ENCODE measurements at regions not wholly inside any gene's neighbourhood (a gene's known extent, or its start where the extent isn't known, plus 50 kb on each side); places are given as distances from the start of the nearest gene placed in this dataset.

DNA sequence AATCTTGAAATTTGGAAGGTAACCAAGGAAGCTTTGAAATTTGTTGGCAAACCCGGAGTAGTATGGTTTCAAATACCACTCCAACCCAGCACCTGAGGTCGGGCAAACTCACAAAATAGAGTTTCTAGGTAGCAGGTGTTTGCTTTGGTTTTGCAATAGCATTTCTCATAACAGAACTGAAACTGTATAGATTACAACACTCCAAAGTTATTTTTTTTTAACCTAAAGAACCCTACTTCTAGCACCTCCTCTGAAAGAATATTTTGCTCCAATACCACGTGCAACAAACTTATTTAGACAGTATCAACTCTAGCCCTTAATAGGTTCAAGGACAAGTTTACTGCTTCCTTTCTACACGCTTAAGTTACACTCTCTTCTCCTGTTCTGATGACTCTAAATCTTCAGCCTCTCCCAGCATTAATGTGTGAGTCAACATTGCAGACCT, 178.5 kb upstream of the FMN2 start:
- no peaks in the 10 kb centered on the region for H3K9me2 ChIP-seq (ENCODE audit: insufficient read depth, low read length)
- no peak overlapping the region for H3K4me2 ChIP-seq (ENCODE audit: low read length)
- ChIA-PET POLR2A (no interaction called here), CTCF (ENCODE audit: unreplicated experiment) (no interaction called here)
- H3K36me3 ChIP-seq (ENCODE audit: insufficient read depth, low read length), result no peaks in the 10 kb centered on the region
- H4K20me1 ChIP-seq (ENCODE audit: insufficient read depth, low read length), result no peaks in the 10 kb centered on the region
- DNase-seq (ENCODE audit: low spot score), result no peak
- H3K4me1 ChIP-seq (ENCODE audit: insufficient read depth, low read length, poor library complexity, severe bottlenecking), result no peaks in the 10 kb centered on the region
- H3K4me3 ChIP-seq (ENCODE audit: low read depth, low read length, poor library complexity, severe bottlenecking), result no peak overlapping the region
- intact Hi-C loops (cut with micrococcal nuclease; ENCODE audit: unreplicated experiment), result no loop called here
- H3K79me2 ChIP-seq (ENCODE audit: insufficient read depth, low read depth, low read length), result no peaks in the 10 kb centered on the region
- no TSS peak for BruUV-seq (replicated peaks)
- no peaks in the 10 kb centered on the region for H3K9me3 ChIP-seq (ENCODE audit: low read length)
- H3K27ac ChIP-seq (ENCODE audit: low read depth, low read length, poor library complexity, severe bottlenecking), result no peak overlapping the region
- H2AFZ ChIP-seq (ENCODE audit: low read length), result no peak overlapping the region
- no peak for TF ChIP-seq EZH2phosphoT487 (IDR thresholded peaks at IDR 0.05; ENCODE audit: borderline replicate concordance, low read depth, low read length)
- TF ChIP-seq CTCF (conservative IDR thresholded peaks at IDR 0.05; ENCODE audit: low read length), result no peak

DNA sequence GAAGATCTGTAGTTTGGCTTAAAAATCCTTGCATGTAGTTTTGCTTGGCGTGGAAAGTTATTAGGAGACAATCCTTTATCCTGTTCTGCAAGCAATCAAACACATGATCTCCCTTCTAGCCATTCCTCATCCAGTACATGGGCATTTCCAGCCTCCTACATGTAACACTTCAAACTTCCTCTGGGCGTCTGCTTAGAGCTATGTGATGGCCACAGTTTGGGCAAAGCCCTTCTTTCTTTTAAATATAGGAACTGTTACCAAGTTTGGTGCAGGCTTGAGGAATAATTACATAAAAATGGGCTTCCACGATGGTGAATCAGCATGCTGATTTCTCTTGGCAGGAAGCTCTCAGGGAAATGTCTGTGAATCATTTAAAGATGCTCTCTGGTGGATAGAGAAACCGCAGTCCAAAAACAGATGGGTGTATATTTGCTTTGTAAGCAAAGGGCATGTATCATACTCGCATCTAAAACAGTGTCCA, 176.9 kb upstream of the FMN2 start:
- ChIA-PET CTCF (ENCODE audit: unreplicated experiment) (no interaction called here), POLR2A (interaction anchor here (0.7 kb wide), 1 partner anchor 574 kb away, joined by 3 read pairs; no protein-coding TSS in a partner anchor)
- Histone ChIP-seq H3K79me2 (ENCODE audit: insufficient read depth, low read depth, low read length) (no peaks in the 10 kb centered on the region), H3K9me2 (ENCODE audit: insufficient read depth, low read length) (no peaks in the 10 kb centered on the region), H3K4me3 (ENCODE audit: low read depth, low read length, poor library complexity, severe bottlenecking) (no peak overlapping the region), H2AFZ (ENCODE audit: low read length) (no peak overlapping the region), H3K4me2 (ENCODE audit: low read length) (no peak overlapping the region), H4K20me1 (ENCODE audit: insufficient read depth, low read length) (no peaks in the 10 kb centered on the region), H3K27ac (ENCODE audit: low read depth, low read length, poor library complexity, severe bottlenecking) (no peak overlapping the region), H3K4me1 (ENCODE audit: insufficient read depth, low read length, poor library complexity, severe bottlenecking) (no peaks in the 10 kb centered on the region), H3K9me3 (ENCODE audit: low read length) (no peaks in the 10 kb centered on the region), H3K36me3 (ENCODE audit: insufficient read depth, low read length) (no peaks in the 10 kb centered on the region)
- no peak for TF ChIP-seq EZH2phosphoT487 (IDR thresholded peaks at IDR 0.05; ENCODE audit: borderline replicate concordance, low read depth, low read length)
- no peak for TF ChIP-seq CTCF (conservative IDR thresholded peaks at IDR 0.05; ENCODE audit: low read length)
- no TSS peak for BruUV-seq (replicated peaks)
- intact Hi-C loops (cut with micrococcal nuclease; ENCODE audit: unreplicated experiment), result no loop called here
- no peak for DNase-seq (ENCODE audit: low spot score)

- no peaks in the 10 kb centered on the region for H3K9me3 ChIP-seq (ENCODE audit: low read length)
- H3K27ac ChIP-seq (ENCODE audit: low read depth, low read length, poor library complexity, severe bottlenecking), result no peak overlapping the region
- no peaks in the 10 kb centered on the region for H3K79me2 ChIP-seq (ENCODE audit: insufficient read depth, low read depth, low read length)
- no peaks in the 10 kb centered on the region for H3K9me2 ChIP-seq (ENCODE audit: insufficient read depth, low read length)
- POLR2A ChIA-PET, result interaction anchor here (0.6 kb wide), 1 partner anchor 29 kb away, joined by 3 read pairs; no protein-coding TSS in a partner anchor
- H3K4me2 ChIP-seq (ENCODE audit: low read length), result no peak overlapping the region
- no peaks in the 10 kb centered on the region for H3K36me3 ChIP-seq (ENCODE audit: insufficient read depth, low read length)
- no peak overlapping the region for H3K4me3 ChIP-seq (ENCODE audit: low read depth, low read length, poor library complexity, severe bottlenecking)
- no peaks in the 10 kb centered on the region for H4K20me1 ChIP-seq (ENCODE audit: insufficient read depth, low read length)
- TF ChIP-seq EZH2phosphoT487 (IDR thresholded peaks at IDR 0.05; ENCODE audit: borderline replicate concordance, low read depth, low read length) (no peak), CTCF (conservative IDR thresholded peaks at IDR 0.05; ENCODE audit: low read length) (no peak)
- DNase-seq (ENCODE audit: low spot score), result no peak
- no peaks in the 10 kb centered on the region for H3K4me1 ChIP-seq (ENCODE audit: insufficient read depth, low read length, poor library complexity, severe bottlenecking)
- CTCF ChIA-PET (ENCODE audit: unreplicated experiment), result no interaction called here
- BruUV-seq (replicated peaks), result no TSS peak
- intact Hi-C loops (cut with micrococcal nuclease; ENCODE audit: unreplicated experiment), result no loop called here
- H2AFZ ChIP-seq (ENCODE audit: low read length), result no peak overlapping the region
Observed at GRCh38 chr1:239918634-239919033, 173.0 kb upstream of the FMN2 start.

All from OCI-LY7 (cell line).